Endothelial cell of umbilical vein (primary cell): ENCODE measurements at regions not wholly inside any gene's neighbourhood (a gene's known extent, or its start where the extent isn't known, plus 50 kb on each side); places are given as distances from the start of the nearest gene placed in this dataset.

Experiments
- BruUV-seq: library from RNA; stranded (reverse); fragments of 400-500 nt; replicated peaks from 2 replicates; lab custom pipeline; 2021; lab: Mats Ljungman, UMichigan
- CTCF ChIA-PET: fragments of 300-600, 350-600 bp; sonication (Branson Sonifier 250); formaldehyde crosslinking; loops from one replicate; lab custom pipeline; 2021; ENCODE audit warnings: antibody characterized with exemption, inconsistent platforms; lab: Charles Lee
- POLR2A ChIA-PET: fragments of 300-600, 350-600 bp; sonication (Branson Sonifier 250); formaldehyde crosslinking; loops from one replicate; lab custom pipeline; 2021; ENCODE audit warnings: antibody characterized with exemption, inconsistent platforms; lab: Charles Lee
- DNase-seq: peaks from one replicate; pipeline ENCODE4 v3.0.0-alpha.2; 2011; ENCODE audit warnings: low read depth, low spot score
- FAIRE-seq: peaks from 2 replicates; lab custom pipeline; 2011; peaks lifted over from hg19 to GRCh38; lab: Jason Lieb, UNC
- H2AFZ ChIP-seq: 2 replicates; pipeline ENCODE4 v1.6.0; 2012; ENCODE audit warnings: low read depth, low read length, control low read depth, inconsistent platforms
- H3K27ac ChIP-seq: 2 replicates; pipeline ENCODE4 v1.5.1; 2011; ENCODE audit warnings: low read depth, mild to moderate bottlenecking, control low read depth, low read length, moderate library complexity; ENCODE audit not compliant: insufficient read depth
- H3K27me3 ChIP-seq, 2 experiments: 2 replicates each; pipeline versions ENCODE4 v1.6.0 to v1.6.1; 2011; ENCODE audit warnings: low read length in 2 of 2, mixed read lengths in 1 of 2; ENCODE audit not compliant: control insufficient read depth in 2 of 2, insufficient read depth in 2 of 2
- H3K36me3 ChIP-seq, 2 experiments: 2 replicates in 1 of 2; 3 replicates in 1 of 2; pipeline ENCODE4 v1.5.1; 2011; ENCODE audit warnings: low read length in 2 of 2, mild to moderate bottlenecking in 1 of 2, moderate library complexity in 1 of 2; ENCODE audit not compliant: control insufficient read depth in 2 of 2, insufficient read depth in 2 of 2; ENCODE audit errors: extremely low read depth in 1 of 2
- H3K4me1 ChIP-seq: 3 replicates; pipeline ENCODE4 v1.5.1; 2011; ENCODE audit warnings: mild to moderate bottlenecking, low read length; ENCODE audit not compliant: control insufficient read depth, insufficient read depth; ENCODE audit errors: extremely low read depth
- H3K4me2 ChIP-seq: 2 replicates; pipeline ENCODE4 v1.6.1; 2011; ENCODE audit warnings: low read length, control low read depth, mixed read lengths; ENCODE audit not compliant: insufficient read depth
- H3K4me3 ChIP-seq, 3 experiments: fragments of 200-600 bp in 1 of 3; sonication (generic), shearing (Covaris generic) in 1 of 3; replicated peaks in 1 of 3; 2 replicates each; pipeline ENCODE4 v1.5.1; 2011 to 2016; ENCODE audit warnings: control low read depth in 3 of 3, low read length in 3 of 3, mild to moderate bottlenecking in 2 of 3, inconsistent platforms in 1 of 3, low read depth in 1 of 3, moderate library complexity in 1 of 3; ENCODE audit not compliant: insufficient read depth in 1 of 3
- H3K79me2 ChIP-seq: 2 replicates; pipeline ENCODE4 v1.6.0; 2012; ENCODE audit warnings: low read length, inconsistent platforms; ENCODE audit not compliant: control insufficient read depth, insufficient read depth
- H3K9ac ChIP-seq: replicated peaks from 2 replicates; pipeline ENCODE3; 2011; ENCODE audit warnings: low read length, control low read depth; ENCODE audit not compliant: insufficient read depth; ENCODE audit errors: extremely low read depth
- H3K9me1 ChIP-seq: replicated peaks from 3 replicates; pipeline ENCODE4 v1.6.0; 2011; ENCODE audit warnings: mild to moderate bottlenecking, low read length; ENCODE audit not compliant: control insufficient read depth, insufficient read depth; ENCODE audit errors: extremely low read depth
- H3K9me3 ChIP-seq: replicated peaks from 2 replicates; pipeline ENCODE4 v1.5.1; 2012; ENCODE audit warnings: low read length, inconsistent platforms; ENCODE audit not compliant: control insufficient read depth, insufficient read depth
- H4K20me1 ChIP-seq: replicated peaks from 2 replicates; pipeline ENCODE3; 2011; ENCODE audit warnings: mild to moderate bottlenecking, low read length; ENCODE audit not compliant: control insufficient read depth, insufficient read depth; ENCODE audit errors: extremely low read depth
- CTCF ChIP-seq, 2 donors: IDR thresholded peaks; 1 replicate in 1 of 2; 2 replicates in 1 of 2; pipeline ENCODE4 v1.5.1; 2011; ENCODE audit warnings: low read length in 2 of 2, mild to moderate bottlenecking in 2 of 2, moderate library complexity in 2 of 2, control low read depth in 1 of 2, inconsistent platforms in 1 of 2, low read depth in 1 of 2; ENCODE audit not compliant: insufficient read depth in 1 of 2; ENCODE audit errors: extremely low read depth in 1 of 2
- EZH2 ChIP-seq: IDR thresholded peaks from 2 replicates; pipeline ENCODE4 v1.6.1; 2012; ENCODE audit warnings: borderline replicate concordance, low read depth, mild to moderate bottlenecking, moderate library complexity, low read length, inconsistent platforms; ENCODE audit not compliant: severe bottlenecking
- FOS ChIP-seq: IDR thresholded peaks from 2 replicates; pipeline ENCODE4 v1.6.1; 2011; ENCODE audit warnings: mild to moderate bottlenecking, low read length, moderate library complexity, borderline replicate concordance; ENCODE audit not compliant: insufficient read depth
- GATA2 ChIP-seq: IDR thresholded peaks from 2 replicates; pipeline ENCODE4 v1.7.0; 2011; ENCODE audit warnings: low read depth, mild to moderate bottlenecking, moderate library complexity, mixed read lengths, low read length; ENCODE audit not compliant: insufficient read length, insufficient read depth
- JUN ChIP-seq: IDR thresholded peaks from 2 replicates; pipeline ENCODE4 v1.6.1; 2011; ENCODE audit warnings: borderline replicate concordance, low read depth; ENCODE audit not compliant: insufficient read length, insufficient read depth
- MAX ChIP-seq: IDR thresholded peaks from 2 replicates; pipeline ENCODE4 v1.6.1; 2011; ENCODE audit not compliant: insufficient read depth, insufficient read length
- MYC ChIP-seq: IDR thresholded peaks from one replicate; pipeline ENCODE4 v1.6.1; 2011; ENCODE audit warnings: mild to moderate bottlenecking, low read depth, low read length
- POLR2A ChIP-seq: IDR thresholded peaks from 2 replicates; pipeline ENCODE4 v1.6.1; 2012; ENCODE audit warnings: low read depth, mild to moderate bottlenecking, control low read depth, low read length
- POLR2AphosphoS5 ChIP-seq: IDR thresholded peaks from 2 replicates; pipeline ENCODE4 v1.6.1; 2012; ENCODE audit warnings: low read depth, mild to moderate bottlenecking, control low read depth, low read length, moderate library complexity; ENCODE audit not compliant: insufficient read depth
- dilution Hi-C: fragments of 300-500 bp; cut with MboI; formaldehyde crosslinking; loops from one replicate; pipeline ENCODE4 v1.15.0; 2019; ENCODE audit warnings: low sequenced_read_pairs; ENCODE audit not compliant: extremely low pct_ligation_motif_present
- intact Hi-C: fragments of 100-400 bp; cut with micrococcal nuclease; formaldehyde crosslinking; loops from one replicate; pipeline ENCODE4 v1.10.0; 2022

DNA sequence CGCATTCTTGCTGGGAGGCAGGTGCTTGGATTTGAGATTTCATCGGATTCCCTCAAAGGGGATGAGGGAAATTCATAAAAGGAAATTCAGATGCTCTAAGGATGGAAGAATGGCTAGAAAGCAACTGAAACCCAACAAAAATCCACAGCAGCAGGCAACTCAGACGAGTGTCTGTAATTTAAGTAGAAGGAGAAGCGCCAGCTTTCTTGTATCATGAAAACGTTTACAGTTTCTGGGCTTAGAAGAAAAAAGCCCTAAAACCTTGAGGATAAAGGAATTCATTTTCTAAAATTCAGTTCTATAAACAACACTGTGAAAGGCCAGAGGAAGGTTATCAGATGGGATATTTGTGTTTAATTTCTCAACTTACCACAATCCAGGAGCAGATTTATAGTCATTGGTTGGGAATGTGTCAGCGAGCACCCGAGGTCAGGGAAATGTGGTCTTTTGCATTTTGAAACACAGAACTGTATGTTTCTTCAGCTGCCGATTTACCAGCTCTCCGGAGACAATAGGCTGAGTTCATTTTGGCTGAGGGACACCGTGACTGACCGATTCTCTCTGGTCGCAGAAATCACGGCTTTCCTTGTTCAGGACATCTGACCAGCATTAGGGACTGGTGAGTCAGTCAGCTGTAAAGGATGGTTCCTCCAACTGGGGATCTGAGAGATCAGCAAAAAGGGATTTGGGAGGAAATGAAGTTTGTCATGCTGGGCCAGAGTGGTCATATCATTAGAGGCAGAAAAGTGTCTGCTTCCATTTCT is 111.6 kb upstream of the ERRFI1 start:
- Histone ChIP-seq H3K9ac (peak overlapping the region; percentile 78), H3K27ac (peak overlapping the region; percentile 81), H3K79me2 (no peaks in the 10 kb centered on the region), H3K4me2 (peak overlapping the region; percentile 58), H4K20me1 (no peaks in the 10 kb centered on the region), H3K27me3 (no peaks in the 10 kb centered on the region), H3K36me3 (no peaks in the 10 kb centered on the region), H3K9me3 (no peaks in the 10 kb centered on the region), H3K9me1 (no peaks in the 10 kb centered on the region), H2AFZ (no peak overlapping the region), H3K4me3 (no peak overlapping the region), H3K4me1 (peaks cover 39% of the 10 kb centered on the region)
- DNase-seq (peak; percentile 97), FAIRE-seq (peak; percentile 98)
- POLR2A ChIA-PET = interaction anchor here (0.8 kb wide), 1 partner anchor 43 kb away, joined by 3 read pairs; no protein-coding TSS in a partner anchor
- BruUV-seq = TSS peak; percentile 75
- CTCF ChIA-PET = interaction anchor here (1.0 to 4.1 kb wide), 14 partner anchors 9 to 177 kb away, joined by 3 to 22 read pairs (median 6); no protein-coding TSS in a partner anchor
- peak; percentile 59 for TF ChIP-seq JUN
- peak; percentile 90 for TF ChIP-seq FOS
- no peak for TF ChIP-seq MYC
- peak; percentile 88 for TF ChIP-seq GATA2
- TF ChIP-seq POLR2A = no peak
- TF ChIP-seq CTCF (IDR thresholded peaks at IDR 0.05; ENCODE audit: extremely low read depth in 1 of 2, insufficient read depth in 1 of 2, low read depth in 1 of 2, low read length in 2 of 2) = no peak
- TF ChIP-seq EZH2 = no peak
- TF ChIP-seq MAX = no peak
- peak; percentile 94 for TF ChIP-seq POLR2AphosphoS5
- dilution Hi-C loops (no loop called here), intact Hi-C loops (loop anchor here (1.0 to 5.0 kb wide), 5 partner anchors 40 to 110 kb away; partner anchors contain the start of gene ERRFI1)
